CD4-positive, alpha-beta memory T cell (primary cell): ENCODE measurements at regions not wholly inside any gene's neighbourhood (a gene's known extent, or its start where the extent isn't known, plus 50 kb on each side); places are given as distances from the start of the nearest gene placed in this dataset.

Experiments
- CTCF ChIA-PET: fragments of 350-600 bp; sonication (Branson Sonifier 250); formaldehyde crosslinking; loops from one replicate; lab custom pipeline; 2021; ENCODE audit warnings: inconsistent platforms; ENCODE audit not compliant: partially characterized antibody; lab: Charles Lee
- POLR2A ChIA-PET: fragments of 350-600 bp; sonication (Branson Sonifier 250); formaldehyde crosslinking; loops from one replicate; lab custom pipeline; 2021; ENCODE audit not compliant: partially characterized antibody; lab: Charles Lee
- DNase-seq, 5 donors: peaks; one replicate each; pipeline versions ENCODE4 v3.0.0 to v3.0.0-alpha.2; 2020 to 2022; ENCODE audit warnings: mixed read lengths in 1 of 5
- H3K27ac ChIP-seq: one replicate; pipeline ENCODE4 v1.7.0; 2013; ENCODE audit warnings: low read depth, low read length
- H3K27me3 ChIP-seq: 2 replicates; pipeline ENCODE4 v1.7.0; 2013; ENCODE audit warnings: mild to moderate bottlenecking, low read length, moderate library complexity; ENCODE audit not compliant: insufficient read depth
- H3K36me3 ChIP-seq: 2 replicates; pipeline ENCODE4 v1.7.0; 2013; ENCODE audit warnings: mild to moderate bottlenecking, low read length, moderate library complexity; ENCODE audit not compliant: insufficient read depth
- H3K4me1 ChIP-seq: 2 replicates; pipeline ENCODE4 v1.7.0; 2013; ENCODE audit warnings: mild to moderate bottlenecking, low read length, moderate library complexity; ENCODE audit not compliant: insufficient read depth
- H3K4me3 ChIP-seq, 2 donors: one replicate each; pipeline ENCODE4 v1.7.0; 2013; ENCODE audit warnings: low read length in 2 of 2, mild to moderate bottlenecking in 1 of 2
- H3K9me3 ChIP-seq, 2 donors: one replicate each; pipeline ENCODE4 v1.7.0; 2013; ENCODE audit warnings: low read length in 2 of 2, control low read depth in 1 of 2; ENCODE audit not compliant: control insufficient read depth in 1 of 2
- H3K27ac Mint-ChIP-seq, 7 donors: one replicate each; pipeline ENCODE4 v1.8.0; 2020 to 2021; ENCODE audit warnings: mixed read lengths in 7 of 7, mild to moderate bottlenecking in 6 of 7, inconsistent platforms in 3 of 7, moderate library complexity in 3 of 7
- H3K27me3 Mint-ChIP-seq, 2 donors: one replicate each; pipeline ENCODE4 v1.8.0; 2020 to 2021; ENCODE audit warnings: mixed read lengths in 2 of 2
- H3K36me3 Mint-ChIP-seq, 2 donors: one replicate each; pipeline ENCODE4 v1.8.0; 2020 to 2021; ENCODE audit warnings: mixed read lengths in 2 of 2, inconsistent platforms in 1 of 2, mild to moderate bottlenecking in 1 of 2
- H3K4me1 Mint-ChIP-seq, 4 donors: one replicate each; pipeline ENCODE4 v1.8.0; 2020 to 2021; ENCODE audit warnings: mixed read lengths in 4 of 4, mild to moderate bottlenecking in 1 of 4
- H3K4me3 Mint-ChIP-seq, 8 donors: one replicate each; pipeline ENCODE4 v1.8.0; 2020 to 2021; ENCODE audit warnings: mixed read lengths in 8 of 8, mild to moderate bottlenecking in 7 of 8, moderate library complexity in 6 of 8, inconsistent platforms in 3 of 8
- H3K9me3 Mint-ChIP-seq, 8 donors: one replicate each; pipeline ENCODE4 v1.8.0; 2020 to 2021; ENCODE audit warnings: mixed read lengths in 8 of 8, mild to moderate bottlenecking in 5 of 8, inconsistent platforms in 3 of 8, moderate library complexity in 1 of 8
- intact Hi-C: fragments of 100-400 bp; cut with micrococcal nuclease; formaldehyde crosslinking; loops from one replicate; pipeline ENCODE4 v1.15.1; 2023

DNA sequence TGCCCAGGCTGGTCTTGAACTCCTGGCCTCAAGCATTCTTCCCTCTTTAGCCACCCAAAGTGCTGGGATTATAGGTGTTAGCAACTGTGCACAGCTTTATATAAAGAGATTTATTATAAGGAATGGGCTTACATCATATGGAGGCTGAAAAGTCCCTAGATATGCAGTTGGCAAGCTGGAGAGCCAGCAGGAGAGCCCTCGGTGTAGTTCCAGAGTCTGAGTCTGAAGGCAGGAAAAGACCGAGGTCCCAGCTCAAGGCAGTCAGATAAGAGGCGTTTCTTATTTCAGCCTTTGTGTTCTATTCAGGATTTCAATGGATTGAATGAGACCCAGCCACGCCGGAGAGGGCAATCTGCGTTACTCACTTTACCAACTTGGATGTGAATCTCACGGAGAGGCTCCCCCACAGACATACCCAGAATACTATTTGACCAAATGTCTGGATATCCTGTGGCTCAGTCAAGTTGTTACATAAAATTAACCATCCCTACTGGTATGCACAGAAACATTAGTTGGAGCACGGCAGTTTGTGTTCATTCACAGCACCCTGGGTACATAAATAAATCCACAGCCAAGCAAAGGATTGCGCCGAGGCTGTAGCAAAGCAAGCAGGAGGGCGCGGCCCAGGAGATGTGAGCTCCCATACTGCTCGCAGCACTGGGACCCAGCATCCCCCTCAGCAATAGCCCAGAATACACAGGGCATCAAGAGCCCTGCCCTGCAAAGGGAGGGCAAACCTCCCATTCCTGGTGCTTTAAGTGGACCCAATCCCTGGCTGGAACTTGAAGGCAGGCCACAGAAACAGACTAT is 158.4 kb upstream of the ZNF32 start:
- H3K36me3 ChIP-seq = no peaks in the 10 kb centered on the region
- POLR2A ChIA-PET = interaction anchor here (0.6 to 1.6 kb wide), 2 partner anchors 10 to 12 kb away, joined by 3 to 4 read pairs; no protein-coding TSS in a partner anchor
- Mint-ChIP-seq H3K27ac (peak overlapping the region in 3 of 7 donors; percentile 9 to 72 (median 69)), H3K36me3 (no peaks in the 10 kb centered on the region), H3K27me3 (no peaks in the 10 kb centered on the region), H3K4me3 (peak overlapping the region in 2 of 8 donors; percentile 19 to 34), H3K9me3 (no peaks in the 10 kb centered on the region), H3K4me1 (peaks cover 16 to 48% (median 32%) of the 10 kb centered on the region in 4 donors)
- peaks cover 20% of the 10 kb centered on the region for H3K4me1 ChIP-seq
- DNase-seq = no peak
- intact Hi-C loops = no loop called here
- no peak overlapping the region for H3K4me3 ChIP-seq
- no peaks in the 10 kb centered on the region for H3K27me3 ChIP-seq
- CTCF ChIA-PET = interaction anchor here (1.5 kb wide), 1 partner anchor 39 kb away, joined by 3 read pairs; no protein-coding TSS in a partner anchor
- no peak overlapping the region for H3K27ac ChIP-seq
- H3K9me3 ChIP-seq = no peaks in the 10 kb centered on the region

DNA sequence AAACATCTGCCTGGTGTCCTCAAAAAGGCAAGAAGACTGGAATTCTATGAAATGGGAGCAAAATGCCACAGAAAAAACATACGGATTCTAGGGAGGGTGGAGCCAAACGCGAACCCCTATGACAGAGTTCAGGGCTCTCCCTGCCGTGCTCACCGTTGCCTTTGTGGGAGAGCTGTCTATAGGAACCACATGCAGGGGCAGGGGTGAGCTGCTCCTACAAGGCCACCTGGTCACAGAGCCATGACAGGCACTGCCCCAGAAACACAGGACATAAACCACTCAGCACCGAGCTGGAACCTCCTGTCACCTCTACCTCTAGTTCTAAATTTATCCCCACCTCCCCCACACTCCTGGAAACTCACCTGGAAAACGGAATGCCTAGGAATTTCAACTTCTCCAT is 155.1 kb upstream of the ZNF32 start:
- no peak for DNase-seq
- ChIA-PET POLR2A (no interaction called here), CTCF (no interaction called here)
- intact Hi-C loops = no loop called here
- no peak overlapping the region for H3K4me3 Mint-ChIP-seq
- H3K27ac ChIP-seq = no peak overlapping the region
- H3K4me1 Mint-ChIP-seq = peaks cover 14 to 36% (median 24%) of the 10 kb centered on the region in 4 donors
- no peaks in the 10 kb centered on the region for H3K36me3 ChIP-seq
- H3K27me3 ChIP-seq = no peaks in the 10 kb centered on the region
- H3K9me3 ChIP-seq = no peaks in the 10 kb centered on the region
- H3K9me3 Mint-ChIP-seq = no peaks in the 10 kb centered on the region
- no peak overlapping the region for H3K27ac Mint-ChIP-seq
- H3K4me3 ChIP-seq = no peak overlapping the region
- no peaks in the 10 kb centered on the region for H3K36me3 Mint-ChIP-seq
- peaks cover 20% of the 10 kb centered on the region for H3K4me1 ChIP-seq
- peaks cover 3 to 8% of the 10 kb centered on the region in 2 donors for H3K27me3 Mint-ChIP-seq

DNA sequence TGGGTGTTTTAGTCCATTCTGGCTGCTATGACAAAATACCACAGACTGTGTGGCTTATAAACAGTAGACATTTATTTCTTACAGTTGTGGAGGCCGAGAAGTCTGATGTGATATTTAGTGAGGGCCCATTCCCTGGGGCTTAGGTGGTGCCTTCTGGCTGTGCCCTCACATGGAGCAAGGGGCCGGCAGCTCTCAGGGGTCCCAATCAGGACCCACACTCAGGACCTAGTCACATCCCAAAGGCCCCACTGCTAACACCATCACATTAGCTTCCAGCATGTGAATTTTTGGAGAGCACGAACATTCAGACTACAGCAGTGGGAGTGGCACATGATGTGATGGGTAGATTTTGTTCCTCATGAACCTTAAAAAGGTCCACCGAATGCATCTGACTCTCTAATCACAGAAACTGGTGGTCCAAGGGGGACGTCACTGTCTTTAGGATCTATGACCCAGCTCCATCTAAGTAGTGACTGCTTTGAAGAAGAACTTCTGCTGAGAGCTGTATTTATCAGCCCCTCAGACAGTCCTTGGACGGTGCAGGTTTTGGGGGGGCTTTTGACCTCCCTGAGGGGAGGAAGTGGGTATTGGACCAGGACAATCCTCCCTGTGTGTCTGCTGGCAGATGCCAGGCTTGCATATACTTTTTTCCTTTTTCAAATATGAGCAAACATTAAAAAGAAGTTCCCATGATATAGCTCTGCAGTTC is 154.5 kb upstream of the ZNF32 start:
- no peak overlapping the region for H3K27ac ChIP-seq
- intact Hi-C loops = no loop called here
- no peaks in the 10 kb centered on the region for H3K9me3 Mint-ChIP-seq
- ChIA-PET POLR2A (no interaction called here), CTCF (no interaction called here)
- H3K36me3 ChIP-seq = no peaks in the 10 kb centered on the region
- no peaks in the 10 kb centered on the region for H3K27me3 ChIP-seq
- no peak overlapping the region for H3K4me3 ChIP-seq
- peaks cover 3 to 11% of the 10 kb centered on the region in 2 donors for H3K27me3 Mint-ChIP-seq
- H3K27ac Mint-ChIP-seq = no peak overlapping the region
- peaks cover 15% of the 10 kb centered on the region for H3K4me1 ChIP-seq
- no peak for DNase-seq
- no peaks in the 10 kb centered on the region for H3K36me3 Mint-ChIP-seq
- H3K4me1 Mint-ChIP-seq = peaks cover 9 to 31% (median 20%) of the 10 kb centered on the region in 4 donors
- no peaks in the 10 kb centered on the region for H3K9me3 ChIP-seq
- H3K4me3 Mint-ChIP-seq = no peak overlapping the region

DNA sequence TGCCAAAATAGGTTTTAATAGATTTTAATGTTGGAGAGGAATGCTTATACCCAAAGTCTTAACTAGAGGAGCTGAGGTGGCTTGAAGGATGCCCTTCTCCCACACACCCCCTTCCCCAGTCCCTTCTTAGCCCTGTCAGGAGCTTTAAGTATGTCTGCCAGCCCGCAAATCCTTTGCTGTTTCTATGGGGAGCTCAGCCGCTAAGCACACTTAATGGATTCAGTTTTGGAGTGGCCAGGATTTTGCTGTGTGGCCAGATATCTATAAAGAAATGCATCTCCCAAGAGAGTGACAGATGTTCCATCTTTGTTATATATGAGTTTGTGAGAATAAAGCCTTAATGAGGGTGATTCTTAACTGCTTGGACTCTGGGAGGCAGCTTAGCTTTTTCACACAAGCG is 152.9 kb upstream of the ZNF32 start:
- H3K27ac Mint-ChIP-seq = no peak overlapping the region
- H3K36me3 ChIP-seq = no peaks in the 10 kb centered on the region
- no peak overlapping the region for H3K4me3 Mint-ChIP-seq
- no peak overlapping the region for H3K27ac ChIP-seq
- peaks cover 2 to 17% (median 10%) of the 10 kb centered on the region in 4 donors for H3K4me1 Mint-ChIP-seq
- no peak overlapping the region for H3K4me3 ChIP-seq
- DNase-seq = no peak
- H3K9me3 Mint-ChIP-seq = no peaks in the 10 kb centered on the region
- ChIA-PET POLR2A (no interaction called here), CTCF (no interaction called here)
- no peaks in the 10 kb centered on the region for H3K4me1 ChIP-seq
- peaks cover 3 to 12% of the 10 kb centered on the region in 2 donors for H3K27me3 Mint-ChIP-seq
- intact Hi-C loops = no loop called here
- H3K9me3 ChIP-seq = no peaks in the 10 kb centered on the region
- H3K36me3 Mint-ChIP-seq = no peaks in the 10 kb centered on the region
- no peaks in the 10 kb centered on the region for H3K27me3 ChIP-seq

DNA sequence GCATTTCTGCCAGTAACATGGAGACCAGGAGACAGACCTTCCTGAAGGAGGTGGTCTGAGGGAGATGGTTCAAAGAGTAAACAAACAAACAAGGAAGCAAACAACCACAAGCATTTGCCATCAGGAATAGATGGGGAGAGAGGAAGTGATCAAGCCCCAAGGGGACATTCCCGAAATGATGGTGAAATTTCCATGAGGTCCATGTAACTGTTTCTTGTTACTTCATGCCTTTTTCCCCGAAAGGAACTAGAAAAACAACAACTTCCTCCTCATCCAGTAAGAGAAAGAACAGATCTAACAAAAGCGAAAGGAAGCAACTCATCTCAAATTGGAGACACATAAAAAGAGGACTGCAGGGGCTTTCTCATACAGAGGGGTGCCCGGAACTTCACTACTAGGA is 152.5 kb upstream of the ZNF32 start:
- Histone ChIP-seq H3K36me3 (no peaks in the 10 kb centered on the region), H3K4me1 (no peaks in the 10 kb centered on the region), H3K4me3 (no peak overlapping the region), H3K27ac (no peak overlapping the region), H3K9me3 (no peaks in the 10 kb centered on the region), H3K27me3 (no peaks in the 10 kb centered on the region)
- H3K4me3 Mint-ChIP-seq = no peak overlapping the region
- CTCF ChIA-PET = no interaction called here
- POLR2A ChIA-PET = no interaction called here
- H3K36me3 Mint-ChIP-seq = no peaks in the 10 kb centered on the region
- intact Hi-C loops = no loop called here
- no peak for DNase-seq
- H3K9me3 Mint-ChIP-seq = no peaks in the 10 kb centered on the region
- peaks cover 3 to 13% of the 10 kb centered on the region in 2 donors for H3K27me3 Mint-ChIP-seq
- H3K27ac Mint-ChIP-seq = peak overlapping the region in 3 of 7 donors; percentile 23 to 30 (median 24)
- H3K4me1 Mint-ChIP-seq = peaks cover 2 to 13% (median 9%) of the 10 kb centered on the region in 4 donors

DNA sequence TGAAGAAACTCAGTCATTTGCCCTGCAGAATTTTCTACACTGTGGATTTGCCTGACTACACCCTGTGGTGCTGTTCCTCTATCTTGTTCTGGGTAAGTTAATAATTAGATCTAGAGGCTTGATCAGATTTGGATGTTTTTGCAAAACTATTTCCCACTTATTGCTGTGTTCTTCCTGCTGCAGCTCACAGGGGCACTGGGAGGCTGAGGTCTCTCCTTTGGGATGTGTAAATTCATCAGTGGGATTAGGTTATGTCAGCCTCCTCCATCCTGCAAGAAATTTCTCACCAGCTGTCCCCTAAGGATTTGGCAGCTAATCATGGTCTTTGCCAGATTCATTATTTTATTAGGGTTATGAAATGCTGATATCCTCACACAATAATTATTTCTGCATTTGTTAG is 148.1 kb upstream of the ZNF32 start:
- peaks cover 3 to 13% of the 10 kb centered on the region in 2 donors for H3K27me3 Mint-ChIP-seq
- H3K4me1 Mint-ChIP-seq = peaks cover 0 to 7% (median 5%) of the 10 kb centered on the region in 4 donors
- no peak overlapping the region for H3K27ac ChIP-seq
- no peaks in the 10 kb centered on the region for H3K4me1 ChIP-seq
- H3K27ac Mint-ChIP-seq = no peak overlapping the region
- ChIA-PET POLR2A (no interaction called here), CTCF (no interaction called here)
- intact Hi-C loops = no loop called here
- H3K36me3 ChIP-seq = no peaks in the 10 kb centered on the region
- no peak overlapping the region for H3K4me3 Mint-ChIP-seq
- no peak for DNase-seq
- H3K9me3 ChIP-seq = no peaks in the 10 kb centered on the region
- H3K4me3 ChIP-seq = no peak overlapping the region
- H3K9me3 Mint-ChIP-seq = no peaks in the 10 kb centered on the region
- H3K36me3 Mint-ChIP-seq = no peaks in the 10 kb centered on the region
- H3K27me3 ChIP-seq = no peaks in the 10 kb centered on the region

DNA sequence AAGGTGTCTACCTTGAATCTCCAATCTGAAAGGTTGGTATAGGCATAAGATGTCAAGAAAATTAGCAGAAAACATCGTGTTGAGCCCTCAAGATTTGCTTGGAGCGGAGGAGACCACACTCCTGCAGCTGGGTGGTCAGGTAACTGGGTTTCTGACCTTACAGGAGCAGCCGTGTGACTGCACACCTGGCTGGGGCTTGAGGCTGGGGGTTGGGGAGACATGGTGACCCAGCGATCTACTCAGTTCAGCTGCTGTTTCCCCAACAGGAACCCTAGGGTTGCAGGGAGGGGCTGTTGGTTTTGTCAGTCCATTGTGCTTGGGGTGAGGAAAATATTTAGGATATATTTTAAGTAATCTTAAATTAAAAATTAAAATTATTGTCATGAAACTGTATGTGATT is 147.0 kb upstream of the ZNF32 start:
- DNase-seq = no peak
- ChIA-PET POLR2A (no interaction called here), CTCF (no interaction called here)
- Mint-ChIP-seq H3K4me3 (no peak overlapping the region), H3K36me3 (no peaks in the 10 kb centered on the region), H3K4me1 (no peaks in the 10 kb centered on the region), H3K9me3 (no peaks in the 10 kb centered on the region), H3K27me3 (peaks cover 3 to 11% of the 10 kb centered on the region in 2 donors), H3K27ac (no peak overlapping the region)
- no peak overlapping the region for H3K4me3 ChIP-seq
- H3K9me3 ChIP-seq = no peaks in the 10 kb centered on the region
- intact Hi-C loops = no loop called here
- H3K4me1 ChIP-seq = no peaks in the 10 kb centered on the region
- no peaks in the 10 kb centered on the region for H3K36me3 ChIP-seq
- H3K27ac ChIP-seq = no peak overlapping the region
- no peaks in the 10 kb centered on the region for H3K27me3 ChIP-seq
